Liver (tissue), 3 donors: ENCODE measurements at regions not wholly inside any gene's neighbourhood (a gene's known extent, or its start where the extent isn't known, plus 50 kb on each side); places are given as distances from the start of the nearest gene placed in this dataset.

Source experiments
- RAD21 ChIP-seq, 2 donors: IDR thresholded peaks; 2 replicates each; pipeline ENCODE4 v1.6.1; 2016; ENCODE audit warnings: antibody characterized with exemption in 2 of 2, mild to moderate bottlenecking in 2 of 2
- RXRA ChIP-seq, 2 donors: IDR thresholded peaks; 2 replicates each; pipeline ENCODE4 v1.6.1; 2017 to 2018; ENCODE audit warnings: antibody characterized with exemption in 2 of 2, mild to moderate bottlenecking in 1 of 2
- SP1 ChIP-seq: IDR thresholded peaks from 2 replicates; pipeline ENCODE4 v1.6.1; 2018; ENCODE audit warnings: antibody characterized with exemption, mild to moderate bottlenecking
- TF ChIP-seq, protein P1 (sequence below): fragments of 150-350 bp; IDR thresholded peaks from 2 replicates; pipeline ENCODE4 v1.5.1; 2017; ENCODE audit warnings: improper control_type of control experiment, low read depth, low read length; ENCODE audit not compliant: missing input control
- TF ChIP-seq, protein P2 (sequence below): IDR thresholded peaks from 2 replicates; pipeline ENCODE4 v1.6.1; 2016; ENCODE audit warnings: antibody characterized with exemption, mild to moderate bottlenecking
- TF ChIP-seq, protein P3 (sequence below): IDR thresholded peaks from 2 replicates; pipeline ENCODE4 v1.6.1; 2016; ENCODE audit warnings: antibody characterized with exemption
- donor health status: healthy.
- donor health status: healthy.

DNA sequence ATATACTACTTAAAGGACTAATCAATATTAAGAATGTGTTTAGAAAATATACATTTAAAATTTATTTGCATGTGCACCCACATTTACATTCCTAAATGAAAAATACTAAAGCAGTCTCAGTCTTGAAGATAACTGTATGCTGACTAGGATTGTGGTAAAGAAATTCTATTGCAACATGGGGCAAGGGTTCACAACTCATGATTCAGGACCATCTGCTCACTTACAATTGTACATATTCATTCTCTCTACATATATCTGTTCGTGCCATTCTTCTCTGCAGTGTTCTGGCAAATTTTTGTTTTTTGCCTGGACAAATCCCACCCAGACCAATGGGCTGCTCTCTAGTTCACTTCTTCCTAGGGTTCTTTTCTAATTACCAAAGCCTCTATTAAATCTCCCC lies 417.2 kb upstream of the NOVA1 start:
- TF ChIP-seq, protein P1, sequence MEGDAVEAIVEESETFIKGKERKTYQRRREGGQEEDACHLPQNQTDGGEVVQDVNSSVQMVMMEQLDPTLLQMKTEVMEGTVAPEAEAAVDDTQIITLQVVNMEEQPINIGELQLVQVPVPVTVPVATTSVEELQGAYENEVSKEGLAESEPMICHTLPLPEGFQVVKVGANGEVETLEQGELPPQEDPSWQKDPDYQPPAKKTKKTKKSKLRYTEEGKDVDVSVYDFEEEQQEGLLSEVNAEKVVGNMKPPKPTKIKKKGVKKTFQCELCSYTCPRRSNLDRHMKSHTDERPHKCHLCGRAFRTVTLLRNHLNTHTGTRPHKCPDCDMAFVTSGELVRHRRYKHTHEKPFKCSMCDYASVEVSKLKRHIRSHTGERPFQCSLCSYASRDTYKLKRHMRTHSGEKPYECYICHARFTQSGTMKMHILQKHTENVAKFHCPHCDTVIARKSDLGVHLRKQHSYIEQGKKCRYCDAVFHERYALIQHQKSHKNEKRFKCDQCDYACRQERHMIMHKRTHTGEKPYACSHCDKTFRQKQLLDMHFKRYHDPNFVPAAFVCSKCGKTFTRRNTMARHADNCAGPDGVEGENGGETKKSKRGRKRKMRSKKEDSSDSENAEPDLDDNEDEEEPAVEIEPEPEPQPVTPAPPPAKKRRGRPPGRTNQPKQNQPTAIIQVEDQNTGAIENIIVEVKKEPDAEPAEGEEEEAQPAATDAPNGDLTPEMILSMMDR = no peak
- TF ChIP-seq SP1 (no peak), RXRA (IDR thresholded peaks at IDR 0.05) (no peak), RAD21 (IDR thresholded peaks at IDR 0.05) (no peak)
- TF ChIP-seq, protein P2, sequence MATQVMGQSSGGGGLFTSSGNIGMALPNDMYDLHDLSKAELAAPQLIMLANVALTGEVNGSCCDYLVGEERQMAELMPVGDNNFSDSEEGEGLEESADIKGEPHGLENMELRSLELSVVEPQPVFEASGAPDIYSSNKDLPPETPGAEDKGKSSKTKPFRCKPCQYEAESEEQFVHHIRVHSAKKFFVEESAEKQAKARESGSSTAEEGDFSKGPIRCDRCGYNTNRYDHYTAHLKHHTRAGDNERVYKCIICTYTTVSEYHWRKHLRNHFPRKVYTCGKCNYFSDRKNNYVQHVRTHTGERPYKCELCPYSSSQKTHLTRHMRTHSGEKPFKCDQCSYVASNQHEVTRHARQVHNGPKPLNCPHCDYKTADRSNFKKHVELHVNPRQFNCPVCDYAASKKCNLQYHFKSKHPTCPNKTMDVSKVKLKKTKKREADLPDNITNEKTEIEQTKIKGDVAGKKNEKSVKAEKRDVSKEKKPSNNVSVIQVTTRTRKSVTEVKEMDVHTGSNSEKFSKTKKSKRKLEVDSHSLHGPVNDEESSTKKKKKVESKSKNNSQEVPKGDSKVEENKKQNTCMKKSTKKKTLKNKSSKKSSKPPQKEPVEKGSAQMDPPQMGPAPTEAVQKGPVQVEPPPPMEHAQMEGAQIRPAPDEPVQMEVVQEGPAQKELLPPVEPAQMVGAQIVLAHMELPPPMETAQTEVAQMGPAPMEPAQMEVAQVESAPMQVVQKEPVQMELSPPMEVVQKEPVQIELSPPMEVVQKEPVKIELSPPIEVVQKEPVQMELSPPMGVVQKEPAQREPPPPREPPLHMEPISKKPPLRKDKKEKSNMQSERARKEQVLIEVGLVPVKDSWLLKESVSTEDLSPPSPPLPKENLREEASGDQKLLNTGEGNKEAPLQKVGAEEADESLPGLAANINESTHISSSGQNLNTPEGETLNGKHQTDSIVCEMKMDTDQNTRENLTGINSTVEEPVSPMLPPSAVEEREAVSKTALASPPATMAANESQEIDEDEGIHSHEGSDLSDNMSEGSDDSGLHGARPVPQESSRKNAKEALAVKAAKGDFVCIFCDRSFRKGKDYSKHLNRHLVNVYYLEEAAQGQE = no peak
- TF ChIP-seq, protein P3, sequence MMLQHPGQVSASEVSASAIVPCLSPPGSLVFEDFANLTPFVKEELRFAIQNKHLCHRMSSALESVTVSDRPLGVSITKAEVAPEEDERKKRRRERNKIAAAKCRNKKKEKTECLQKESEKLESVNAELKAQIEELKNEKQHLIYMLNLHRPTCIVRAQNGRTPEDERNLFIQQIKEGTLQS = no peak
